ENCODE measurements at regions not wholly inside any gene's neighbourhood (a gene's known extent, or its start where the extent isn't known, plus 50 kb on each side); places are given as distances from the start of the nearest gene placed in this dataset.

GRCh38 chr14:35992816-35993683 lies 166.9 kb downstream of the BRMS1L start:
- 80 to 83% (median 81%) methylated on average over 5 of the region's 5 CpGs for WGBS, 4 donors
- ATAC-seq (no peak), DNase-seq (no peak)
- intact Hi-C loops (cut with DNase I): no loop called here
- H3K27ac ChIP-seq: no peak overlapping the region
- H3K4me1 ChIP-seq: no peaks in the 10 kb centered on the region
- TF ChIP-seq POLR2A (IDR thresholded peaks at IDR 0.05): no peak
- TF ChIP-seq CTCF (IDR thresholded peaks at IDR 0.05): no peak
- H3K36me3 ChIP-seq: no peaks in the 10 kb centered on the region
- H3K9me3 ChIP-seq: no peaks in the 10 kb centered on the region
- H3K4me3 ChIP-seq: no peak overlapping the region
- peaks cover 0 to 10% (median 0%) of the 10 kb centered on the region in 9 donors for H3K27me3 ChIP-seq

- intact Hi-C loops (cut with DNase I): no loop called here
- TF ChIP-seq CTCF (IDR thresholded peaks at IDR 0.05) (no peak), POLR2A (IDR thresholded peaks at IDR 0.05) (no peak)
These were observed 165.2 kb downstream of the BRMS1L start for GRCh38 chr14:35991356-35991755.

GRCh38 chr14:35989736-35990135 lies 163.6 kb downstream of the BRMS1L start:
- Histone ChIP-seq H3K36me3 (no peaks in the 10 kb centered on the region), H3K4me1 (no peaks in the 10 kb centered on the region), H3K9me3 (no peaks in the 10 kb centered on the region), H3K27ac (no peak overlapping the region), H3K27me3 (no peaks in the 10 kb centered on the region), H3K4me3 (no peak overlapping the region)
- DNase-seq (no peak), ATAC-seq (no peak)
- TF ChIP-seq CTCF (IDR thresholded peaks at IDR 0.05): no peak
- intact Hi-C loops (cut with DNase I): no loop called here
- WGBS, 4 donors: 92 to 97% (median 93%) methylated on average over 4 of the region's 4 CpGs

More at GRCh38 chr14:35991356-35991755, 165.2 kb downstream of the BRMS1L start:
- Histone ChIP-seq H3K27me3 (no peaks in the 10 kb centered on the region), H3K4me3 (no peak overlapping the region), H3K27ac (no peak overlapping the region), H3K4me1 (no peaks in the 10 kb centered on the region), H3K36me3 (no peaks in the 10 kb centered on the region), H3K9me3 (no peaks in the 10 kb centered on the region)
- ATAC-seq: no peak
- no peak for DNase-seq

GRCh38 chr14:35988972-35989690 lies 163.0 kb downstream of the BRMS1L start:
- no peak overlapping the region for H3K27ac ChIP-seq
- no peaks in the 10 kb centered on the region for H3K9me3 ChIP-seq
- TF ChIP-seq CTCF (IDR thresholded peaks at IDR 0.05) (no peak), POLR2A (IDR thresholded peaks at IDR 0.05) (no peak)
- H3K4me1 ChIP-seq: no peaks in the 10 kb centered on the region
- no peak overlapping the region for H3K4me3 ChIP-seq
- ATAC-seq (no peak), DNase-seq (no peak)
- no peaks in the 10 kb centered on the region for H3K27me3 ChIP-seq
- intact Hi-C loops (cut with DNase I): no loop called here
- no peaks in the 10 kb centered on the region for H3K36me3 ChIP-seq
- WGBS, 4 donors: 79 to 85% (median 83%) methylated on average over 12 of the region's 12 CpGs

Data from heart left ventricle (tissue), 16 donors.